ENCODE measurements at regions not wholly inside any gene's neighbourhood (a gene's known extent, or its start where the extent isn't known, plus 50 kb on each side); places are given as distances from the start of the nearest gene placed in this dataset.
"Not testable (repeated sequence)": the region's sequence is repeated elsewhere in the genome, so short reads cannot be mapped to it uniquely, and the experiment has no call there.

DNA sequence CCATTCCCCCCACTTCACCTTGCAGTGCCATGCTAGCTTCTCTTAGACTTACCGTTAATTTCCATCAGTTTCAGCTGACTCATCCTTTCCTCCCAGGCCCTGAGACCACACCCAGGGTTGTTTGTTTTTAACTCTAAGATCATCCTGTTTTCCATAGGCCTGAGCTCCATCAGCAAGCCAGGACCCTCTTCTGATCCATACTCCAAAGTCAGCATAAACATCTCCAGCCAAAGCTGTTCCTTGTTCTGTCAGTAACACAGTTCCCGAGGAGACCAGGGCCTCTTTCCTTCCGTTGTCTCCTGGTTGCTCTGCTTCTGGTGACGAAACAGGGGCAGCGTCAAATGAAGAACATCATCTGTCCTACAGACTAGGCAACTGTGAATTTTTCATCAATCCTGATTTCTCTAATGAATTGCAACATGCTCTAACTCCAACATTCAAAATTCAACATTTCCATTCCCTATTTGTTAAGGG lies 83.8 kb upstream of the HNF1B start:
- DNase-seq (ENCODE audit: low spot score), result no peak

GRCh38 chr17:37827905-37828650 lies 83.2 kb upstream of the HNF1B start:
- no peak for DNase-seq (ENCODE audit: low spot score)

GRCh38 chr17:37826497-37827430 lies 81.9 kb upstream of the HNF1B start:
- no peak for DNase-seq (ENCODE audit: low spot score)

- DNase-seq (ENCODE audit: low spot score), result no peak
Observed at GRCh38 chr17:37825851-37826250, 81.0 kb upstream of the HNF1B start.

DNA sequence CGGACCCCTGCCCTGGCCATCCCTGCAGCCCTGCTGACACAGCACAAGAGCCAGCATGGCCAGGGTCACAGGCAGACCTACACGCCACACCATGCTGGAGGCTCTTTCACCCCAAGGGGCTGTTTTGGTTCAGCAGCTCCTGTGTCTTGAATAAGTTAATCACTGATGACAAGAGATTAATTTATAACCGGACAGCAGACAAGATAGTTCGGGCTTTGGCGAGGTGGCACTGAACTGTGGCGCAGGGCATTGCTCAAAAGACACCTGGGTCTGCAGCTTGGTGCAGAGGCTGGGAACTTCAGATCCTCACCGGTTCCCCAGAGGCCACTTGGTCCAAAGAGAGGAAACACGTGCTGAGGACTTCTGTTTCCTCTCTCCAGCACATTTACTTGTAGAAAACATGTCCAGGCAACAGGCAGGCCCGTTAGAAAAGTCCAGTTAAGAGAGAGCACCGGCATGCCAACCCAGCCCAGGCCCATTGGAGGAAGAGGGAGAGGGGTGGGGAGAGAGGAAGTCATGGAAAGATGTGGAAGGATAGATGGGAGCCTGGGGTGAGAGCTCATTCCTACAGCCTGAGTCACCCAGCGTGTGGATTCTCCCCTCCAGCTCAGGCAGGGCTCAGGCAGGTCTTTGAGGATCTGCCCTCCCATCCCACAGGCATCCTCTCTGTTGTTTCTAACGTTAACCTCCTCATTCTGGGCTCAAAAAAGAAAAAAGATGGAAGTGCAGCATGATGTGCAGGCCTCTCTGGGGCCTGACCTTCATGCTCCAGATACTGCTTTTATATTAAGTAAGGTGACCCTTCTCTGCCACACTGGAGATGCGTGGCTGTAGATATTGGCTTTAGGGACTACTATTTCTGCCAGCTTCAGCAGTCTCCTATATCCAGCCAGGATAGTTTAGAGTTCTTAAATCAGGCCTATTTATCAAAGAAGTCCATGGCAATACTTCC lies 80.0 kb upstream of the HNF1B start:
- peak; percentile 69 for DNase-seq (ENCODE audit: low spot score)

- DNase-seq (ENCODE audit: low spot score), result no peak
Observed at GRCh38 chr17:37823996-37824395, 79.1 kb upstream of the HNF1B start.

DNA sequence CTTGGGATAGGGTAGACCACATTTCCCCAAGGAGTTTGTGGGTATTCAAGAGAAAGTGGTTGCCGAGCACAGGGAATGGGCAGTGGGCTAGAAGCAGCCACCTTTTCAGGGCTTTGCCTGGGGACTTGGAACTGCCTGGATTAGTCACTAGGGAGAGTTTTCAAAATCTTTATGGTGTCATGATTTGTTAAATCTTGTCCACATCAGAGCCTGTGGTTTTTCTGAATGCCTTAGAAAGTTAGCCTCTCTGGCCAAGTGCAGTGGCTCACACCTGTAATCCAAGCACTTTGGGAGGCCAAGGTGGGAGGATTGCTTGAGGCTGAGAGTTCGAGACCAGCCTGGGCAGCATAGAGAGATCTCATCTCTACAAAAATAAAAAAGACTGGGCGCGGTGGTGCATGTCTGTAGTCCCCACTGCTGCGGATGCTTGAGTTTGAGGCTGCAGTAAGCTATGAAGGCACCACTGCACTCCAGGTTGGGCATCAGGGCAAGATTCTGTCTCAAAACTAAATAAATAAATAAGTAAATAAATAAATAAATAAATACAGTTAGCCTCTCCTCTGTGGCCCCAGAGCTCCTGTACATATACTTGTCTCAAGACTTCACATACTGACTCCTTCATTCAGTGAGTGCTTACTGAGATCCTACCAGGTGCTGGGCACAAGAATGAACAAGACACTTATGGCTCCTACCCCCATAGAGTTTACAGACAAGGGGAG lies 76.3 kb upstream of the HNF1B start:
- DNase-seq (ENCODE audit: low spot score), result no peak

DNA sequence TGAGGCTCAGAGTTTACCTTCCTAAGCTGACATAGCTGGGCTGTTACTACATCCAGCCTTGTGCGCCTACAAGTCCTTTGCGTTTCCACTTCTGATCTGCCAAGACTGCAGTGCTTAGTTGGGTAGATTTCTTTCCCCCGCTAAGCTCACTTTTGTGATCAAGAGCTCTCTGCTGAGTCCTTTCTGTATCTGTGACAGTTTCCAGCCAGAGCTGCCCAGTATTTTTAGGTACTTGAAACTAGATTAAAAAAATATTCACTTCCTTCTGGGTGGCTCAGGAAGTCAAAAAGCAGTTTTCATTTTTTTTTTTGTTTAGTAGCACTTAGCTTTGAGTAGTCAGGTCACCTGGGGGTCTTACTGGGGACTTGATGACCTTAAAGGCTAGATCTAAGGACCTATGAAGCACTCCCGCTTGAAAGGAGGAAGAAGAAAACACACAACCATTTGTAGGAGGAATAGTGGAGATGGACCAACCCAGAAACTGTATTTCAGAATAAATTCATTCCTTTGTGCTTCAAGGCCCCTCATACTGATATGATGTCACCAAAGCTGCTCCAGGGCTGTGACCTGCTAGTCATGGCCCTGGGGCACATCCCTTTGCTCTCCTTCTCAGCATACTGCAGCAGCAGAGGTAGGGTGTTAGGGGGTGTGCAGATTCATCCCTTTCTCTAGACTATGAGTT lies 75.6 kb upstream of the HNF1B start:
- no peak for DNase-seq (ENCODE audit: low spot score)

DNA sequence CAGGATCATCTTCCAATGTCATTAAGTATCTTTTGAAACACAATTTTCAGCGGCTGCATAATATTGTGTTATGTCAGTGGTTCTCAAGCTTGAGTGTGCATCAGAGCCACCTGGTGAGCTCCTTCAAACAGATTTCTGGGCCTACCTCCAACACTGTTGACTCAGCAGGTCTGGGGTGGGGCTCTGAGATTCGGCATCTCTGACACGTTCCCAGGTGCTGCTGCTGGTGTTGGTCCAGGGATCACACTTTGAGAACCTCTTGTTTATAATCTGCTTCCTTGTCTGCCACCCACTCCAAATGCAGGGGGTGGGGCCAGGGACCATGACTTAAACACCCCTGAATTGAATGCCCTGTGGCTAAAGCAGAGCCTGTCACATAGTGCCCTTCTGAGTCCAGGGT lies 73.8 kb upstream of the HNF1B start:
- peak; percentile 57 for DNase-seq (ENCODE audit: low spot score)

DNA sequence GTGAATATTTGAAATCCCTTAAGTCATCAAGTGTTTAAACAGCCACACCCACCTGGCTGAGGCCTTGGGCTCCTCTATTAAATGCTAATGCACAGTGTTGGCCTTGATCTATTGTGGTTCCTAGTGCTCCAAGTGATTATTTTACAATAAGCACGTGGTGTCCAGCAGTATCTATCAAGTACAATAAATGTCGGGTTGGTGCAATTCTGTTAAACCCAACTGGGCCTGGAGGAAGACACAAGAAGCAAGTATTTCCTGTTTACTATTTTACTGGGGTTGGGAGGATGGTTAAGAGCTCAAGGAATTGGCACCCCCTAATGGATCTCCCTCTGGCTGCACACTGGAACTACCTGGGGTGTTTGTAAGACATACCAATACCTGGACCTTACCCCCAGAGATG lies 72.1 kb upstream of the HNF1B start:
- no peak for DNase-seq (ENCODE audit: low spot score)

DNA sequence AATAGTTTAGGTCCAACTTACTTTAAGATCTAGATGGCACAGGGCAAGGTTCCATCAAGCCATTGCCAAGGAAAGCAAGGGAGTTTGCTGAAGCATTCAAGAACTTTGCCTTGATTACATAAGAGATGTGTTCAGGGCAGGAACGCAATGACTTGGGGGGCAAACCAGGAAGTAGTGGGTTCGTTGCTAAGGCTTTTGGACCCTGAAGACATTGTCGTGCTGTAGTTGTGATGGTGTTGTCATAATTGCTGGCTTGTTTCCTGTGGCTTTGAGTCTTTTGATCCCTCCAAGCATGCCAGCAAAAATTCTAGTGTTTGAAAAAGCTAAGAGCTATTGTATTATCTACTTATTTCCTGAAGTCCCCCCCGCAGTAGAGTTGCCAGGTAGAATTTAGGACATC lies 70.7 kb upstream of the HNF1B start:
- DNase-seq (ENCODE audit: low spot score), result no peak

DNA sequence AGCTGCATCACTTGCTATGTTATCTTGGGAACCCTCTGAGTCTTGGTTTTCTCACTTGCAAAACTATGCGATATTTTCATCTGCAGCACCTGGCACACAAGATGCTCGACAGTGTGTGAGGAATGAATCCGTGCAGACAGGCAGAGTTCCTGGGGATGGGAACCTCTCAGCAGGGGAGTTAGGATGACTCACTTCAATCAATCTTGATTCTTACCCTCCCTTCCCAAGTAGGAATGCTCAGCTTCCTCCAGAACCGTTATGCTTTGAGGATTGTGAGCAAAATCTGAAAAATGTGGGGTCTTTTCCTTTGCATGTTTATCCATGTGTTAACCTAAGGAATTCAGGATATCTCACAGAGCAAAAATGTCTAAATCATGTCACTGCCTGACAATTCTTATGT lies 68.9 kb upstream of the HNF1B start:
- peak; percentile 22 for DNase-seq (ENCODE audit: low spot score)

- not testable (repeated sequence) for DNase-seq (ENCODE audit: low spot score)
Observed at GRCh38 chr17:37808846-37809245, 64.0 kb upstream of the HNF1B start.

DNA sequence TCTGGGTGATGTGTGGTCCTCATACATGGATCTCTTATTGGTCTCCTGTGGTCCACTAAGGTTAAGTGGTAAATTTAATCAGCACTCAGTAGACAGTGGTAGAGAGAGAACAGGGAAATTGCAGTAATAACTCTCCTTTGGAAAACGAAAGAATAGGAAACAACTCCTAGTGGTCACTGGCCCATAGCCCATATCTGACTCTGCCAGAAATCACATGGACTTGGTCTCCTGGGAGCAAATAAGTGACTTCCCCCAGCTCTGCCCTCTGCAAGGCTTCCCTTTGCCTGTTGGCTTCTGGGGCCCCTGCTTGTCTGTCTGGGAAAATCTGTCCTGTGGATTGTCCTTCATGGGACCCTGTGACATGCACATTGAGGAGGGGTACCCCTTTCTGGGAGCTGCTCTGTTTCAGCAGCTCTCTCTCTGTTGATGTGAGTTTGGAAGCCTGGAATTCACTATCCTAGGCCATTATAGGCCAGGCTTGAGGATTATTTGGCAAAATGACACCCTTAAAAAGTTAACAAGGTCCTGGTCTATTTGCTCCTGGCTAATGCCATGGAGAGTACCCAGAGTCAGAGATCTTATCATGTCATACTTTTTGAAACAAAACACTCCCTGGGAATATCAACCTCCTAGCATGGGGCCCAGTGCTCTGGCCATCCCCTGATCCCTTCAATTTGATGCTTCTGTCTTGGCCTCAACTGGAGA lies 58.0 kb upstream of the HNF1B start:
- DNase-seq (ENCODE audit: low spot score), result no peak

DNA sequence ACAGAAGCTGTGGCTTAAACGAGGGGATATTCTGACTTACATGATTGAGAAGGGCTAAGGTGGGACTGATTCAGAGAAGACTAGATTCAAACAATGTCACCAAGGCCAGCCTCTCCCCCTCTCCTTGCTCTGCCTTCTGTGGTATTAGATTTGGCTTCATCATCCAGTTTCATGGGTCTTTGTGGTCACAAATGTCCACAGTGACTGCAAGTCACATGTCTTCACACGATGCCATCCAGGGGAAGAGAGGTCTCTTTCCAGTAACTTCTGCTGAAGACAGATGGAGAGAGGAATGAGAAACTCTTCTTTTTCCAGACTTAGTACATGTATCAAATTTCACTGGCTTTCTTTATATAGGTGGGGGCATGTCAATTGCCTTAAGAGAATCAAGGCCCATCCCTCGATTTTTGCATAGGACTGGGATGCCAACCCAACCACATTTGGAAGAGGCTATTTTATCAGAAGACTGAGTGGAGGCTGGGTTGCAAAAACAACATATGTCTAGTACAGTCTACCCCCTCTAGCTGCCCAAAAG lies 57.3 kb upstream of the HNF1B start:
- DNase-seq (ENCODE audit: low spot score), result no peak

- no peak for DNase-seq (ENCODE audit: low spot score)
Observed at GRCh38 chr17:37801171-37801570, 56.3 kb upstream of the HNF1B start.

GRCh38 chr17:37797206-37797605 lies 52.3 kb upstream of the HNF1B start:
- no peak for DNase-seq (ENCODE audit: low spot score)

DNA sequence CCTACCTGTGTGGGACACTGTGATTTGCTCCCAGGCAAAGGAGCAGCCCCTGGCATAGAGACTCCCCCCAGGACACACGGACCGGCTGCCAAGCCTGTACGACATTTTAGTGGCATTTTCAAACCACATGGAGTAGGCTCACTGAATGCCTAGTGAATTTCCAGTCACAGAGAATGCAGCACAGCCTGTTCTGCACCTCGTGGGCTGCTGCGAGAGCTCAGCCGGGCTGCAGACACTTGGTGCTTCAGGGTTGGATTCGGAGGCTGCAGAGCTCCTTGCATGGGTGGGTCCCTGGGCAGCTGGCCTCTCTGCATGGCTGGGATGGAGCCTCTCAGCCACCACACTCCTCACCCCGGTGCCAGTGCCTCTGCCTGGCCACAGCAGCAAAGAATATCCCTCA lies 51.2 kb upstream of the HNF1B start:
- no peak for DNase-seq (ENCODE audit: low spot score)

All from LoVo (cell line).